HCT116 (cell line): ENCODE measurements at regions not wholly inside any gene's neighbourhood (a gene's known extent, or its start where the extent isn't known, plus 50 kb on each side); places are given as distances from the start of the nearest gene placed in this dataset.

Source experiments
- ATAC-seq: fragments of 200-7000 bp; cut with Tn5 transposase; 2 replicates; pipeline ENCODE4 v1.9.1; 2020; ENCODE audit warnings: mild to moderate bottlenecking, moderate library complexity
- BruUV-seq: library from RNA; stranded (reverse); fragments of 400-500 nt; replicated peaks from 2 replicates; lab custom pipeline; 2021; lab: Mats Ljungman, UMichigan
- CTCF ChIA-PET: fragments of 300-600 bp; sonication (Branson Sonifier 250); formaldehyde crosslinking; loops from one replicate; lab custom pipeline; 2021; ENCODE audit warnings: antibody characterized with exemption; lab: Charles Lee
- POLR2A ChIA-PET: fragments of 300-600, 350-600 bp; sonication (Branson Sonifier 250); formaldehyde crosslinking; loops from one replicate; lab custom pipeline; 2021; ENCODE audit warnings: antibody characterized with exemption; lab: Charles Lee
- RAD21 ChIA-PET, 2 experiments: fragments of 300-600 bp; sonication (Branson Sonifier 250); formaldehyde crosslinking; loops; one replicate each; lab custom pipeline; 2023; ENCODE audit warnings: low total read pairs in 2 of 2; ENCODE audit not compliant: uncharacterized antibody in 2 of 2, unreplicated experiment in 2 of 2, low non-redundant PET in 1 of 2; lab: Charles Lee
- DNase-seq: peaks from one replicate; pipeline ENCODE4 v3.0.0-alpha.2; 2010; ENCODE audit warnings: low read depth, low spot score
- H2AFZ ChIP-seq: fragments of 200-600 bp; shearing (Covaris generic), sonication (generic); 2 replicates; pipeline ENCODE4 v1.6.1; 2017; ENCODE audit warnings: low read depth, mixed run types, mixed read lengths, antibody characterized with exemption, low read length; ENCODE audit not compliant: poor library complexity, severe bottlenecking
- H3K27ac ChIP-seq: 2 replicates; pipeline ENCODE4 v1.5.1; 2012; ENCODE audit warnings: low read depth, low read length
- H3K27me3 ChIP-seq: fragments of 200-600 bp; sonication (generic); 2 replicates; pipeline ENCODE4 v1.6.1; 2016; ENCODE audit warnings: mixed run types, low read length, mixed read lengths; ENCODE audit not compliant: insufficient read depth
- H3K36me3 ChIP-seq, 2 experiments: fragments of 200-500 bp in 1 of 2; fragments of 200-600 bp in 1 of 2; sonication (Bioruptor generic) in 1 of 2; sonication (generic) in 1 of 2; 2 replicates each; pipeline versions ENCODE4 v1.5.1 to v1.6.1; 2014 to 2016; ENCODE audit warnings: low read length in 2 of 2, inconsistent platforms in 1 of 2, mixed read lengths in 1 of 2, mixed run types in 1 of 2; ENCODE audit not compliant: insufficient read depth in 2 of 2, control insufficient read depth in 1 of 2
- H3K4me1 ChIP-seq, 2 experiments: fragments of 200-600 bp in 1 of 2; sonication (generic) in 1 of 2; 2 replicates each; pipeline versions ENCODE4 v1.5.1 to v1.6.1; 2012 to 2017; ENCODE audit warnings: low read length in 2 of 2, inconsistent platforms in 1 of 2, mild to moderate bottlenecking in 1 of 2, mixed read lengths in 1 of 2, mixed run types in 1 of 2, moderate library complexity in 1 of 2; ENCODE audit not compliant: insufficient read depth in 2 of 2, control insufficient read depth in 1 of 2
- H3K4me2 ChIP-seq: fragments of 200-600 bp; sonication (generic); 2 replicates; pipeline ENCODE4 v1.6.1; 2017; ENCODE audit warnings: mixed run types, low read length, mixed read lengths
- H3K4me3 ChIP-seq, 2 experiments: fragments of 200-600 bp in 1 of 2; sonication (generic) in 1 of 2; replicated peaks in 1 of 2; 2 replicates each; pipeline ENCODE4 v1.5.1; 2011 to 2016; ENCODE audit warnings: low read length in 2 of 2, control low read depth in 1 of 2, low read depth in 1 of 2, mild to moderate bottlenecking in 1 of 2, mixed read lengths in 1 of 2, mixed run types in 1 of 2
- H3K79me2 ChIP-seq: fragments of 200-600 bp; sonication (generic); 2 replicates; pipeline ENCODE4 v1.6.1; 2017; ENCODE audit warnings: mild to moderate bottlenecking, mixed run types, low read length, moderate library complexity, mixed read lengths; ENCODE audit not compliant: insufficient read depth
- H3K9ac ChIP-seq: fragments of 200-600 bp; sonication (generic); 2 replicates; pipeline ENCODE4 v1.6.1; 2016; ENCODE audit warnings: low read length, mixed read lengths
- H3K9me2 ChIP-seq: fragments of 200-600 bp; sonication (generic), shearing (Covaris generic); 2 replicates; pipeline ENCODE4 v1.6.1; 2017; ENCODE audit warnings: mixed run types, mild to moderate bottlenecking, moderate library complexity; ENCODE audit not compliant: insufficient read depth
- H3K9me3 ChIP-seq, 2 experiments: fragments of 200-500 bp in 1 of 2; fragments of 200-600 bp in 1 of 2; sonication (Bioruptor generic) in 1 of 2; sonication (generic) in 1 of 2; 2 replicates each; pipeline ENCODE4 v1.6.1; 2014 to 2017; ENCODE audit warnings: low read length in 2 of 2, mixed read lengths in 2 of 2, inconsistent platforms in 1 of 2, low read depth in 1 of 2, mild to moderate bottlenecking in 1 of 2, mixed run types in 1 of 2, moderate library complexity in 1 of 2; ENCODE audit not compliant: control insufficient read depth in 1 of 2, insufficient read depth in 1 of 2
- H4K20me1 ChIP-seq: fragments of 200-600 bp; sonication (generic), shearing (Covaris generic); 2 replicates; pipeline ENCODE4 v1.6.1; 2017; ENCODE audit warnings: mixed run types, mild to moderate bottlenecking, moderate library complexity; ENCODE audit not compliant: insufficient read depth
- CEBPB ChIP-seq: IDR thresholded peaks from 2 replicates; pipeline ENCODE4 v1.6.1; 2012; ENCODE audit warnings: low read depth
- EZH2 ChIP-seq: fragments of 200-600 bp; sonication (generic); IDR thresholded peaks from 2 replicates; pipeline ENCODE4 v1.6.1; 2017; ENCODE audit warnings: antibody characterized with exemption, mixed run types
- POLR2AphosphoS5 ChIP-seq: IDR thresholded peaks from 2 replicates; pipeline ENCODE4 v1.6.1; 2011; ENCODE audit warnings: mild to moderate bottlenecking, low read depth, low read length, moderate library complexity
- RAD21 ChIP-seq: IDR thresholded peaks from 2 replicates; pipeline ENCODE4 v1.6.1; 2012; ENCODE audit warnings: low read depth, mild to moderate bottlenecking
- TCF7L2 ChIP-seq: IDR thresholded peaks from 2 replicates; pipeline ENCODE4 v1.7.0; 2011; ENCODE audit warnings: borderline replicate concordance, inconsistent platforms; ENCODE audit not compliant: insufficient read depth, insufficient read length; ENCODE audit errors: extremely low read depth
- intact Hi-C: fragments of 100-400 bp; cut with micrococcal nuclease; formaldehyde crosslinking; loops from 2 replicates; pipeline ENCODE4 v1.10.0; 2022
- TF ChIP-seq, protein P1 (sequence below), 3 experiments: fragments of 200-600 bp in 1 of 3; sonication (generic) in 1 of 3; IDR thresholded peaks in 2 of 3; conservative IDR thresholded peaks in 1 of 3; 2 replicates each; pipeline ENCODE4 v1.5.1; 2012 to 2017; ENCODE audit warnings: low read depth in 2 of 3, low read length in 2 of 3, antibody characterized with exemption in 1 of 3, borderline replicate concordance in 1 of 3, control low read depth in 1 of 3, mild to moderate bottlenecking in 1 of 3, mixed read lengths in 1 of 3, mixed run types in 1 of 3, moderate library complexity in 1 of 3; ENCODE audit not compliant: insufficient read depth in 1 of 3

GRCh38 chr2:239604861-239605260 lies 204.0 kb upstream of the HDAC4 start:
- no peaks in the 10 kb centered on the region; the same call in 1 of the 2 replicates for H3K27me3 ChIP-seq
- H3K36me3 ChIP-seq: no peaks in the 10 kb centered on the region
- no TSS peak for BruUV-seq
- TF ChIP-seq, protein P1, sequence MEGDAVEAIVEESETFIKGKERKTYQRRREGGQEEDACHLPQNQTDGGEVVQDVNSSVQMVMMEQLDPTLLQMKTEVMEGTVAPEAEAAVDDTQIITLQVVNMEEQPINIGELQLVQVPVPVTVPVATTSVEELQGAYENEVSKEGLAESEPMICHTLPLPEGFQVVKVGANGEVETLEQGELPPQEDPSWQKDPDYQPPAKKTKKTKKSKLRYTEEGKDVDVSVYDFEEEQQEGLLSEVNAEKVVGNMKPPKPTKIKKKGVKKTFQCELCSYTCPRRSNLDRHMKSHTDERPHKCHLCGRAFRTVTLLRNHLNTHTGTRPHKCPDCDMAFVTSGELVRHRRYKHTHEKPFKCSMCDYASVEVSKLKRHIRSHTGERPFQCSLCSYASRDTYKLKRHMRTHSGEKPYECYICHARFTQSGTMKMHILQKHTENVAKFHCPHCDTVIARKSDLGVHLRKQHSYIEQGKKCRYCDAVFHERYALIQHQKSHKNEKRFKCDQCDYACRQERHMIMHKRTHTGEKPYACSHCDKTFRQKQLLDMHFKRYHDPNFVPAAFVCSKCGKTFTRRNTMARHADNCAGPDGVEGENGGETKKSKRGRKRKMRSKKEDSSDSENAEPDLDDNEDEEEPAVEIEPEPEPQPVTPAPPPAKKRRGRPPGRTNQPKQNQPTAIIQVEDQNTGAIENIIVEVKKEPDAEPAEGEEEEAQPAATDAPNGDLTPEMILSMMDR (IDR thresholded peaks at IDR 0.05 in 2 of 3, conservative IDR thresholded peaks at IDR 0.05 in 1 of 3; ENCODE audit: borderline replicate concordance in 1 of 3, insufficient read depth in 1 of 3, low read depth in 2 of 3, low read length in 2 of 3): no peak
- TF ChIP-seq RAD21 (no peak), POLR2AphosphoS5 (no peak), EZH2 (no peak), TCF7L2 (no peak), CEBPB (no peak)
- H3K27ac ChIP-seq: no peak overlapping the region
- H3K4me3 ChIP-seq: no peak overlapping the region
- no peaks in the 10 kb centered on the region for H4K20me1 ChIP-seq
- ATAC-seq (no peak), DNase-seq (no peak)
- H3K9ac ChIP-seq: no peak overlapping the region
- no peaks in the 10 kb centered on the region for H3K4me1 ChIP-seq
- H3K4me2 ChIP-seq: no peak overlapping the region
- no peaks in the 10 kb centered on the region for H3K9me2 ChIP-seq
- no peaks in the 10 kb centered on the region; a peak in 1 of 4 replicates for H3K9me3 ChIP-seq
- no peak overlapping the region for H2AFZ ChIP-seq
- ChIA-PET POLR2A (no interaction called here), RAD21 (no interaction called here), CTCF (no interaction called here)
- no peaks in the 10 kb centered on the region for H3K79me2 ChIP-seq
- intact Hi-C loops: no loop called here
